Keratinocyte (primary cell): ENCODE measurements at regions not wholly inside any gene's neighbourhood (a gene's known extent, or its start where the extent isn't known, plus 50 kb on each side); places are given as distances from the start of the nearest gene placed in this dataset.

ENCODE experiments used
- DNase-seq: peaks from one replicate; pipeline ENCODE4 v3.0.0-alpha.2; 2011; ENCODE audit warnings: low read depth, missing footprints, low spot score
- FAIRE-seq: peaks from 2 replicates; lab custom pipeline; 2011; peaks lifted over from hg19 to GRCh38; lab: Jason Lieb, UNC
- H2AFZ ChIP-seq: 2 replicates; pipeline ENCODE4 v1.6.0; 2012; ENCODE audit warnings: low read length, control low read depth, inconsistent platforms; ENCODE audit not compliant: control insufficient read depth
- H3K27ac ChIP-seq: 2 replicates; pipeline ENCODE4 v1.5.1; 2011; ENCODE audit warnings: low read length; ENCODE audit not compliant: control insufficient read depth, insufficient read depth
- H3K27me3 ChIP-seq: 3 replicates; pipeline ENCODE4 v1.6.0; 2011; ENCODE audit warnings: low read length; ENCODE audit not compliant: control insufficient read depth, insufficient read depth; ENCODE audit errors: extremely low read depth
- H3K36me3 ChIP-seq, 2 experiments: 2 replicates in 1 of 2; 3 replicates in 1 of 2; pipeline ENCODE4 v1.5.1; 2011; ENCODE audit warnings: low read length in 2 of 2, mild to moderate bottlenecking in 1 of 2; ENCODE audit not compliant: control insufficient read depth in 2 of 2, insufficient read depth in 2 of 2; ENCODE audit errors: extremely low read depth in 1 of 2
- H3K4me1 ChIP-seq: 3 replicates; pipeline ENCODE4 v1.5.1; 2011; ENCODE audit warnings: low read length; ENCODE audit not compliant: control insufficient read depth, insufficient read depth; ENCODE audit errors: extremely low read depth
- H3K4me2 ChIP-seq: 3 replicates; pipeline ENCODE4 v1.6.0; 2011; ENCODE audit warnings: low read depth, low read length; ENCODE audit not compliant: control insufficient read depth, insufficient read depth; ENCODE audit errors: extremely low read depth
- H3K4me3 ChIP-seq, 3 experiments: fragments of 200-600 bp in 1 of 3; sonication (generic) in 1 of 3; 2 replicates in 2 of 3; 3 replicates in 1 of 3; pipeline ENCODE4 v1.5.1; 2011 to 2016; ENCODE audit warnings: low read length in 3 of 3, mild to moderate bottlenecking in 3 of 3, control low read depth in 2 of 3, inconsistent platforms in 1 of 3, low read depth in 1 of 3, mixed read lengths in 1 of 3, mixed run types in 1 of 3, moderate library complexity in 1 of 3; ENCODE audit not compliant: control insufficient read depth in 2 of 3, insufficient read depth in 2 of 3; ENCODE audit errors: extremely low read depth in 1 of 3
- H3K79me2 ChIP-seq: 2 replicates; pipeline ENCODE4 v1.6.0; 2012; ENCODE audit warnings: low read length; ENCODE audit not compliant: control insufficient read depth, insufficient read depth
- H3K9ac ChIP-seq: 3 replicates; pipeline ENCODE4 v1.6.0; 2011; ENCODE audit warnings: low read length; ENCODE audit not compliant: control insufficient read depth, insufficient read depth; ENCODE audit errors: extremely low read depth
- H3K9me1 ChIP-seq: 3 replicates; pipeline ENCODE4 v1.6.0; 2011; ENCODE audit warnings: low read length; ENCODE audit not compliant: control insufficient read depth, insufficient read depth; ENCODE audit errors: extremely low read depth
- H3K9me3 ChIP-seq: 2 replicates; pipeline ENCODE4 v1.5.1; 2012; ENCODE audit warnings: low read depth, low read length; ENCODE audit not compliant: control insufficient read depth
- H4K20me1 ChIP-seq: 3 replicates; pipeline ENCODE4 v1.6.0; 2011; ENCODE audit warnings: low read length; ENCODE audit not compliant: control insufficient read depth, insufficient read depth; ENCODE audit errors: extremely low read depth
- CTCF ChIP-seq, 3 experiments: IDR thresholded peaks in 1 of 3; conservative IDR thresholded peaks in 1 of 3; optimal IDR thresholded peaks in 1 of 3; 2 replicates in 2 of 3; 3 replicates in 1 of 3; pipeline versions ENCODE3 to v1.5.1; 2011; ENCODE audit warnings: low read length in 3 of 3, mild to moderate bottlenecking in 3 of 3, moderate library complexity in 2 of 3, control low read depth in 1 of 3, inconsistent platforms in 1 of 3; ENCODE audit not compliant: insufficient read depth in 2 of 3; ENCODE audit errors: extremely low read depth in 1 of 3
- EZH2 ChIP-seq: IDR thresholded peaks from one replicate; pipeline ENCODE4 v1.6.1; 2012; ENCODE audit warnings: inconsistent platforms, mild to moderate bottlenecking, low read length, moderate library complexity
- dilution Hi-C: fragments of 300-500 bp; cut with MboI; formaldehyde crosslinking; loops from one replicate; pipeline ENCODE4 v1.7.0; 2020; ENCODE audit warnings: low sequenced_read_pairs; ENCODE audit not compliant: extremely low pct_ligation_motif_present

GRCh38 chr19:28239270-28239669, 973.7 kb downstream of the UQCRFS1 start:
- Histone ChIP-seq H3K9ac (no peak overlapping the region), H3K9me3 (peaks cover 8% of the 10 kb centered on the region), H3K79me2 (no peaks in the 10 kb centered on the region), H3K4me2 (no peak overlapping the region), H3K27me3 (no peaks in the 10 kb centered on the region), H4K20me1 (no peaks in the 10 kb centered on the region), H3K9me1 (no peaks in the 10 kb centered on the region), H3K4me1 (no peaks in the 10 kb centered on the region), H3K36me3 (no peaks in the 10 kb centered on the region), H3K4me3 (no peak overlapping the region), H2AFZ (no peak overlapping the region), H3K27ac (no peak overlapping the region)
- TF ChIP-seq CTCF (optimal IDR thresholded peaks at IDR 0.05 in 1 of 3, IDR thresholded peaks at IDR 0.05 in 1 of 3, conservative IDR thresholded peaks at IDR 0.05 in 1 of 3; ENCODE audit: extremely low read depth in 1 of 3, insufficient read depth in 2 of 3, low read length in 3 of 3) (no peak), EZH2 (no peak)
- FAIRE-seq (no peak), DNase-seq (no peak)
- dilution Hi-C loops: no loop called here

GRCh38 chr19:28238270-28238820, 974.6 kb downstream of the UQCRFS1 start:
- Histone ChIP-seq H3K9ac (no peak overlapping the region), H3K36me3 (no peaks in the 10 kb centered on the region), H2AFZ (no peak overlapping the region), H3K27ac (no peak overlapping the region), H3K9me3 (peaks cover 8% of the 10 kb centered on the region), H3K79me2 (no peaks in the 10 kb centered on the region), H4K20me1 (no peaks in the 10 kb centered on the region), H3K4me1 (no peaks in the 10 kb centered on the region), H3K27me3 (no peaks in the 10 kb centered on the region), H3K4me3 (no peak overlapping the region), H3K9me1 (no peaks in the 10 kb centered on the region), H3K4me2 (no peak overlapping the region)
- DNase-seq (no peak), FAIRE-seq (no peak)
- TF ChIP-seq EZH2: no peak
- no peak for TF ChIP-seq CTCF (optimal IDR thresholded peaks at IDR 0.05 in 1 of 3, IDR thresholded peaks at IDR 0.05 in 1 of 3, conservative IDR thresholded peaks at IDR 0.05 in 1 of 3; ENCODE audit: extremely low read depth in 1 of 3, insufficient read depth in 2 of 3, low read length in 3 of 3)
- dilution Hi-C loops: no loop called here
